ENCODE measurements at regions not wholly inside any gene's neighbourhood (a gene's known extent, or its start where the extent isn't known, plus 50 kb on each side); places are given as distances from the start of the nearest gene placed in this dataset.

DNA sequence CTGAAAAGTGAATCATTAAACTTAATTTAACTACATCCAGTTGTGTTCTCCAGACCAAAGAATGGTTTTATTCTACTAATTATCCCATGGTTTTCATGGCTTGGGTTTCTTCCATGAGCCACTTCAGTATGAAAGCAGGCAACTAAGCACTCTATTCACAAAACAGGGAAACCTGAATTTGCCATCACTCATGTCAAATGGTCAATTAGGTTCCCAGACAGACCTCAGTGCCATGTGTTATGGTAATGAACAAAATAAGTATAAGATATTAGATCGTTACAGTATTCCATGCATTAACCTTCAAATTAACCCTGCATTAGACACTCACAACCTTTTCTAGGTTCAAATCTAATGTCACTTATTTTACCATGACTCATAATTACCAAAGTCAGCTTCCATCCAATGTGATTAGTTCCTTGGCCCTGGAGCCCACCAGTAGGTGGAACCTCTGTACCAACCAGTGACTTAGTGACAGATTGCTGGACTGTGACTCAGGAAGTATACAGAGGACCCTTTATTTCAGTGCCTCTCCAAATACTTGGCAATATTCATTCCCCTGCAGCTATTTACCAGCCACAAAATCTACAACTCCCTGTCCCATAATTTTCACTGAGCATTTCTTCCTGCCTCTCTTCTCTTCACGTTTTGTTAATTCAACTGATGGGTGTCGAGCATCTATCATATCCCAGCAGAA is 1270.2 kb upstream of the SORCS1 start:
- TF ChIP-seq, protein P1, sequence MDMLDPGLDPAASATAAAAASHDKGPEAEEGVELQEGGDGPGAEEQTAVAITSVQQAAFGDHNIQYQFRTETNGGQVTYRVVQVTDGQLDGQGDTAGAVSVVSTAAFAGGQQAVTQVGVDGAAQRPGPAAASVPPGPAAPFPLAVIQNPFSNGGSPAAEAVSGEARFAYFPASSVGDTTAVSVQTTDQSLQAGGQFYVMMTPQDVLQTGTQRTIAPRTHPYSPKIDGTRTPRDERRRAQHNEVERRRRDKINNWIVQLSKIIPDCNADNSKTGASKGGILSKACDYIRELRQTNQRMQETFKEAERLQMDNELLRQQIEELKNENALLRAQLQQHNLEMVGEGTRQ (IDR thresholded peaks at IDR 0.05) = no peak
- TF ChIP-seq, protein P2, sequence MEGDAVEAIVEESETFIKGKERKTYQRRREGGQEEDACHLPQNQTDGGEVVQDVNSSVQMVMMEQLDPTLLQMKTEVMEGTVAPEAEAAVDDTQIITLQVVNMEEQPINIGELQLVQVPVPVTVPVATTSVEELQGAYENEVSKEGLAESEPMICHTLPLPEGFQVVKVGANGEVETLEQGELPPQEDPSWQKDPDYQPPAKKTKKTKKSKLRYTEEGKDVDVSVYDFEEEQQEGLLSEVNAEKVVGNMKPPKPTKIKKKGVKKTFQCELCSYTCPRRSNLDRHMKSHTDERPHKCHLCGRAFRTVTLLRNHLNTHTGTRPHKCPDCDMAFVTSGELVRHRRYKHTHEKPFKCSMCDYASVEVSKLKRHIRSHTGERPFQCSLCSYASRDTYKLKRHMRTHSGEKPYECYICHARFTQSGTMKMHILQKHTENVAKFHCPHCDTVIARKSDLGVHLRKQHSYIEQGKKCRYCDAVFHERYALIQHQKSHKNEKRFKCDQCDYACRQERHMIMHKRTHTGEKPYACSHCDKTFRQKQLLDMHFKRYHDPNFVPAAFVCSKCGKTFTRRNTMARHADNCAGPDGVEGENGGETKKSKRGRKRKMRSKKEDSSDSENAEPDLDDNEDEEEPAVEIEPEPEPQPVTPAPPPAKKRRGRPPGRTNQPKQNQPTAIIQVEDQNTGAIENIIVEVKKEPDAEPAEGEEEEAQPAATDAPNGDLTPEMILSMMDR (IDR thresholded peaks at IDR 0.05) = no peak
- no peak for TF ChIP-seq PHF8 (IDR thresholded peaks at IDR 0.05; ENCODE audit: borderline replicate concordance, low read depth)
- no peak for TF ChIP-seq RNF2 (IDR thresholded peaks at IDR 0.05; ENCODE audit: borderline replicate concordance, low read depth)
- no peak for TF ChIP-seq RAD21 (conservative IDR thresholded peaks at IDR 0.05 in 1 of 2, IDR thresholded peaks at IDR 0.05 in 1 of 2)
- TF ChIP-seq HDAC2 (IDR thresholded peaks at IDR 0.05) = no peak
- TF ChIP-seq, protein P3, sequence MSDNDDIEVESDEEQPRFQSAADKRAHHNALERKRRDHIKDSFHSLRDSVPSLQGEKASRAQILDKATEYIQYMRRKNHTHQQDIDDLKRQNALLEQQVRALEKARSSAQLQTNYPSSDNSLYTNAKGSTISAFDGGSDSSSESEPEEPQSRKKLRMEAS (IDR thresholded peaks at IDR 0.05) = no peak
- no peak for TF ChIP-seq ESRRA (IDR thresholded peaks at IDR 0.05; ENCODE audit: borderline replicate concordance, low read length)
- TF ChIP-seq EP300 (IDR thresholded peaks at IDR 0.05) = no peak
- TF ChIP-seq, protein P4, sequence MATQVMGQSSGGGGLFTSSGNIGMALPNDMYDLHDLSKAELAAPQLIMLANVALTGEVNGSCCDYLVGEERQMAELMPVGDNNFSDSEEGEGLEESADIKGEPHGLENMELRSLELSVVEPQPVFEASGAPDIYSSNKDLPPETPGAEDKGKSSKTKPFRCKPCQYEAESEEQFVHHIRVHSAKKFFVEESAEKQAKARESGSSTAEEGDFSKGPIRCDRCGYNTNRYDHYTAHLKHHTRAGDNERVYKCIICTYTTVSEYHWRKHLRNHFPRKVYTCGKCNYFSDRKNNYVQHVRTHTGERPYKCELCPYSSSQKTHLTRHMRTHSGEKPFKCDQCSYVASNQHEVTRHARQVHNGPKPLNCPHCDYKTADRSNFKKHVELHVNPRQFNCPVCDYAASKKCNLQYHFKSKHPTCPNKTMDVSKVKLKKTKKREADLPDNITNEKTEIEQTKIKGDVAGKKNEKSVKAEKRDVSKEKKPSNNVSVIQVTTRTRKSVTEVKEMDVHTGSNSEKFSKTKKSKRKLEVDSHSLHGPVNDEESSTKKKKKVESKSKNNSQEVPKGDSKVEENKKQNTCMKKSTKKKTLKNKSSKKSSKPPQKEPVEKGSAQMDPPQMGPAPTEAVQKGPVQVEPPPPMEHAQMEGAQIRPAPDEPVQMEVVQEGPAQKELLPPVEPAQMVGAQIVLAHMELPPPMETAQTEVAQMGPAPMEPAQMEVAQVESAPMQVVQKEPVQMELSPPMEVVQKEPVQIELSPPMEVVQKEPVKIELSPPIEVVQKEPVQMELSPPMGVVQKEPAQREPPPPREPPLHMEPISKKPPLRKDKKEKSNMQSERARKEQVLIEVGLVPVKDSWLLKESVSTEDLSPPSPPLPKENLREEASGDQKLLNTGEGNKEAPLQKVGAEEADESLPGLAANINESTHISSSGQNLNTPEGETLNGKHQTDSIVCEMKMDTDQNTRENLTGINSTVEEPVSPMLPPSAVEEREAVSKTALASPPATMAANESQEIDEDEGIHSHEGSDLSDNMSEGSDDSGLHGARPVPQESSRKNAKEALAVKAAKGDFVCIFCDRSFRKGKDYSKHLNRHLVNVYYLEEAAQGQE (IDR thresholded peaks at IDR 0.05) = no peak
- no peak for TF ChIP-seq POLR2A (IDR thresholded peaks at IDR 0.05; ENCODE audit: low read length)
- TF ChIP-seq ZNF302 (CRISPR knock-in tag; IDR thresholded peaks at IDR 0.05) = no peak
- TF ChIP-seq NPAS2 (CRISPR knock-in tag; IDR thresholded peaks at IDR 0.05; ENCODE audit: borderline replicate concordance) = no peak
- no peak for TF ChIP-seq TP53 (CRISPR knock-in tag; IDR thresholded peaks at IDR 0.05)
